ENCODE measurements at regions not wholly inside any gene's neighbourhood (a gene's known extent, or its start where the extent isn't known, plus 50 kb on each side); places are given as distances from the start of the nearest gene placed in this dataset.

DNA sequence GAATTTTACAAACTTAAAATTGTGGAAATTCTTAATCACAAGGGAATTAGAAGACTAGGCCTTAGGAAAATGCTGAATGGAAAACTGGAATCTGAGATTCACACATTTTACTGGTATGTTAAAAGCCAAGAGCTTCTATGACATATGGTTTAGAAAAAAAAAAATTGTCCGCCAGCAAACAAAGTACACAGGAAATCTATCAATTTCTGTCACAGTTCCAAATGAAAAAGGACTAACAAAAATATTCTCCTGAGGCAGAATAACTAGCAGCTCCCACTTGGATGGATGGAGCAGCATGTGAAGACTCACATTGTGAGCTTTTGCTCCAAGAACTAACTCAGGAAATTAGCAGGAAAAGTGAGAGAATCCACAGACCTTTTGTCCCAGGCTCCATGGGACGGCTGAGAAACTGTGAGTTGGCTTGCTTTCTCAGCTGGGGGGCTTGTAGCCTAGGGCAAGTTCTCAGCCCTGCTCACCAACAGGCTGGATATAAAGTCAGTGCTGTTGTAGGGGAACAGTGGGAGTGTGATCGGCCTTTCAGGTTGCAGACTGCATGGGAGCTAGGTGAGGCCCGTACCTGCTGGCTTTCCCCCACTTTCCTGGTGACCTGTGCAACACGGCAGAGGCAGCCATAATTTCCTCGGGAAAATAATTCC is 731.1 kb upstream of the SGO1 start:
- no peaks in the 10 kb centered on the region for H3K79me2 ChIP-seq (ENCODE audit: low read length)
- no peak overlapping the region for H3K4me3 ChIP-seq (ENCODE audit: low read length)
- no peaks in the 10 kb centered on the region for H3K36me3 ChIP-seq (replicated peaks; ENCODE audit: insufficient read depth, low read length)
- no peaks in the 10 kb centered on the region for H4K20me1 ChIP-seq (ENCODE audit: insufficient read depth, low read length)
- H2AFZ ChIP-seq (ENCODE audit: low read length), result no peak overlapping the region
- no peaks in the 10 kb centered on the region for H3K9me3 ChIP-seq (replicated peaks; ENCODE audit: insufficient read depth, low read length)
- TF ChIP-seq EZH2 (optimal IDR thresholded peaks at IDR 0.05; ENCODE audit: low read depth, low read length) (no peak), CTCF (IDR thresholded peaks at IDR 0.05; ENCODE audit: low read length) (no peak), EZH2phosphoT487 (IDR thresholded peaks at IDR 0.05; ENCODE audit: low read length) (no peak)
- no peaks in the 10 kb centered on the region for H3K4me1 ChIP-seq (ENCODE audit: low read length)
- no peaks in the 10 kb centered on the region for H3F3A ChIP-seq (ENCODE audit: insufficient read depth, low read length)
- H3K27ac ChIP-seq (ENCODE audit: low read length), result no peak overlapping the region
- no peak for DNase-seq
- no peaks in the 10 kb centered on the region for H3K9me2 ChIP-seq (replicated peaks; ENCODE audit: insufficient read depth, low read length)
- H3K9ac ChIP-seq (ENCODE audit: low read length), result no peak overlapping the region
- no peak overlapping the region for H3K4me2 ChIP-seq (ENCODE audit: low read depth, low read length)
- H3K27me3 ChIP-seq (replicated peaks; ENCODE audit: insufficient read depth, low read length), result no peaks in the 10 kb centered on the region

GRCh38 chr3:20914310-20914709 is 728.3 kb upstream of the SGO1 start:
- Histone ChIP-seq H2AFZ (ENCODE audit: low read length) (no peak overlapping the region), H3K4me3 (ENCODE audit: low read length) (no peak overlapping the region), H3K4me2 (ENCODE audit: low read depth, low read length) (no peak overlapping the region), H3K27me3 (replicated peaks; ENCODE audit: insufficient read depth, low read length) (no peaks in the 10 kb centered on the region), H3K9me3 (replicated peaks; ENCODE audit: insufficient read depth, low read length) (no peaks in the 10 kb centered on the region), H3K27ac (ENCODE audit: low read length) (no peak overlapping the region), H3K9me2 (replicated peaks; ENCODE audit: insufficient read depth, low read length) (no peaks in the 10 kb centered on the region), H3K4me1 (ENCODE audit: low read length) (no peaks in the 10 kb centered on the region), H3F3A (ENCODE audit: insufficient read depth, low read length) (no peaks in the 10 kb centered on the region), H3K36me3 (replicated peaks; ENCODE audit: insufficient read depth, low read length) (no peaks in the 10 kb centered on the region), H3K9ac (ENCODE audit: low read length) (no peak overlapping the region), H3K79me2 (ENCODE audit: low read length) (no peaks in the 10 kb centered on the region), H4K20me1 (ENCODE audit: insufficient read depth, low read length) (no peaks in the 10 kb centered on the region)
- TF ChIP-seq EZH2 (optimal IDR thresholded peaks at IDR 0.05; ENCODE audit: low read depth, low read length), result no peak
- no peak for TF ChIP-seq CTCF (IDR thresholded peaks at IDR 0.05; ENCODE audit: low read length)
- TF ChIP-seq EZH2phosphoT487 (IDR thresholded peaks at IDR 0.05; ENCODE audit: low read length), result no peak
- no peak for DNase-seq

DNA sequence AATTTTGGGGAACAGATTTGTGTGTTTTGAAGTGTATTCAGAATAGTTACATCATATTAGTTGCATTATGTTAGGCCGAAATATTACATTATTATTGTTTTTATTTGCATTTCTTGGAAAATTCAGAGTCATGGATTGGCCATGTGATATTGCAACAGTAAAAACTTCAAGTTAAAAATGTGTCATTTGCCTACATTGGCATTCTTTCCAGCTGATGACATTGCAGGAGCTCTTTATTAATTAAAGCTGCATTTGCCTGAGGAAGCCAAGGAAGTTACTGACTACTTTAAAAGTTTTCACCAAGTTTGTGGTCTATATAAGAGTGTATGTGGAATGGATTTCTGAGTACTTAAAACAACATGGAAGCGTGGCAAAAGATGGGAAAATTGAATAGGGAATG is 726.4 kb upstream of the SGO1 start:
- Histone ChIP-seq H3K27me3 (replicated peaks; ENCODE audit: insufficient read depth, low read length) (no peaks in the 10 kb centered on the region), H3K4me2 (ENCODE audit: low read depth, low read length) (no peak overlapping the region), H3K79me2 (ENCODE audit: low read length) (no peaks in the 10 kb centered on the region), H3K9me2 (replicated peaks; ENCODE audit: insufficient read depth, low read length) (no peaks in the 10 kb centered on the region), H3K4me1 (ENCODE audit: low read length) (no peaks in the 10 kb centered on the region), H3K27ac (ENCODE audit: low read length) (no peak overlapping the region), H4K20me1 (ENCODE audit: insufficient read depth, low read length) (no peaks in the 10 kb centered on the region), H3K36me3 (replicated peaks; ENCODE audit: insufficient read depth, low read length) (no peaks in the 10 kb centered on the region), H2AFZ (ENCODE audit: low read length) (no peak overlapping the region), H3K9me3 (replicated peaks; ENCODE audit: insufficient read depth, low read length) (no peaks in the 10 kb centered on the region), H3F3A (ENCODE audit: insufficient read depth, low read length) (no peaks in the 10 kb centered on the region), H3K4me3 (ENCODE audit: low read length) (no peak overlapping the region), H3K9ac (ENCODE audit: low read length) (no peak overlapping the region)
- TF ChIP-seq EZH2phosphoT487 (IDR thresholded peaks at IDR 0.05; ENCODE audit: low read length), result no peak
- TF ChIP-seq EZH2 (optimal IDR thresholded peaks at IDR 0.05; ENCODE audit: low read depth, low read length), result no peak
- TF ChIP-seq CTCF (IDR thresholded peaks at IDR 0.05; ENCODE audit: low read length), result no peak
- DNase-seq, result no peak
